ENCODE measurements at regions not wholly inside any gene's neighbourhood (a gene's known extent, or its start where the extent isn't known, plus 50 kb on each side); places are given as distances from the start of the nearest gene placed in this dataset.

GRCh38 chr14:98114122-98114895 lies 1157.7 kb downstream of the BCL11B start:
- Mint-ChIP-seq H3K4me3 (no peak overlapping the region), H3K27me3 (no peaks in the 10 kb centered on the region), H3K27ac (no peak overlapping the region), H3K9me3 (no peaks in the 10 kb centered on the region), H3K4me1 (no peaks in the 10 kb centered on the region), H3K36me3 (ENCODE audit: low read depth) (no peaks in the 10 kb centered on the region)
- ChIA-PET CTCF (interaction anchor here (1.2 kb wide), 1 partner anchor 371 kb away, joined by 4 read pairs; no protein-coding TSS in a partner anchor), POLR2A (no interaction called here)
- DNase-seq: no peak

GRCh38 chr14:98114946-98115345 lies 1157.1 kb downstream of the BCL11B start:
- H3K4me3 Mint-ChIP-seq: no peak overlapping the region
- H3K36me3 Mint-ChIP-seq (ENCODE audit: low read depth): no peaks in the 10 kb centered on the region
- H3K4me1 Mint-ChIP-seq: no peaks in the 10 kb centered on the region
- no peak for DNase-seq
- POLR2A ChIA-PET: interaction anchor here (0.7 kb wide), 1 partner anchor 302 kb away, joined by 3 read pairs; no protein-coding TSS in a partner anchor
- CTCF ChIA-PET: interaction anchor here (0.6 to 1.2 kb wide), 2 partner anchors 370 to 1116 kb away, joined by 3 to 4 read pairs; no protein-coding TSS in a partner anchor
- no peak overlapping the region for H3K27ac Mint-ChIP-seq
- no peaks in the 10 kb centered on the region for H3K27me3 Mint-ChIP-seq
- peaks cover 5% of the 10 kb centered on the region for H3K9me3 Mint-ChIP-seq

- CTCF ChIA-PET: no interaction called here
- Mint-ChIP-seq H3K4me3 (no peak overlapping the region), H3K9me3 (peaks cover 18% of the 10 kb centered on the region), H3K36me3 (ENCODE audit: low read depth) (peaks cover 10% of the 10 kb centered on the region), H3K27me3 (no peaks in the 10 kb centered on the region), H3K4me1 (peaks cover 20% of the 10 kb centered on the region), H3K27ac (no peak overlapping the region)
- DNase-seq: no peak
- POLR2A ChIA-PET: no interaction called here
Measured at GRCh38 chr14:98118749-98119148, 1153.2 kb downstream of the BCL11B start.

DNA sequence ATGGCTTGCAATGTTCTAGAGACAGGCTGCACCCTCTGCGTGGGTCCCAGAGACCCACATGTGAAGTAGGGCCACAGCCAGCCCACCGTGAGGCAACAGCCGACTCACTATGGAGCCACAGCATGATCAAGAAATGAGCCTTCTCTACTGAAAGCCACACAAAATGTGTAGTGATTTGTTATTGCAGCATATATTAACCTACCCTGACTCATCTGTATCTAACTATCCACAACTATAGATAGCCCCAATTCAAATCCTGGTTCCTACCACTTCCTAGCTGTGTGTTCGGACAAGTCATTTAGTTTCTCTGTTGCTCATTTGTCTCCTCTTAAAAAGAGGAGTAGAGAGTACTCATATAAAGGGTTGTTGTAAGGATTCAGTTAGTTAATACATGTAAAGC lies 1152.3 kb downstream of the BCL11B start:
- peaks cover 18% of the 10 kb centered on the region for H3K9me3 Mint-ChIP-seq
- no peak overlapping the region for H3K4me3 Mint-ChIP-seq
- H3K36me3 Mint-ChIP-seq (ENCODE audit: low read depth): peaks cover 10% of the 10 kb centered on the region
- no peak overlapping the region for H3K27ac Mint-ChIP-seq
- no peaks in the 10 kb centered on the region for H3K27me3 Mint-ChIP-seq
- DNase-seq: no peak
- POLR2A ChIA-PET: no interaction called here
- CTCF ChIA-PET: interaction anchor here (1.7 kb wide), 1 partner anchor 20 kb away, joined by 5 read pairs; no protein-coding TSS in a partner anchor
- H3K4me1 Mint-ChIP-seq: peaks cover 20% of the 10 kb centered on the region

DNA sequence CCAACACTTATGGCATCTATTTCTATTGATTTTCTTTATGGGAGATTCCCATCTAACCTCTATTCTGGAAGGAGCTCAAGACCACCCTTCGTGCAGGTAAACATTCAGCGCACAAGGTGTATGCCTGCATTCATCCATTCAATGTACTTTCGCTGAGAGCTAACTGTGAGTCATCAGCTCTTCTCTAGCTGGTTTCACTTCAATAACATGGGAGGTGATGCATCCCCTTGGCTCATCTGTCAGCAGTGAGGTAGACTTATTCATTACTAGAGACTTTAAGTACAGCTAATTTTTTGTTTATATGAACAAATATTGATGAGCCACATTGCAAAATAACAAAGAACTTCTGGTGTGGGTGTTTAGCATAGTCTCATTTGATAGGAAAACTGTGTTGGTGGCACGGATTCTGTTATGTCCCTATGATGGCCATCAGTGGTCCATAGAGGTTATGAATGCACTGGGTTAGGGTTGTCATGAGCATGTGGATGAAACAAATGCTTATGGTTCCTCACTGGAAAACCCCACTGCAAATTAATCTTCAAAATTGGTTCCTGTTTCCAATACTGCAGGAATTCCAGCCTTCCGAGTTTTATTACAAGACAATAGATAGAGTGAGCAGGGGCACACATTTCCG lies 1151.0 kb downstream of the BCL11B start:
- Mint-ChIP-seq H3K9me3 (peaks cover 20% of the 10 kb centered on the region), H3K27me3 (no peaks in the 10 kb centered on the region), H3K4me3 (no peak overlapping the region), H3K27ac (no peak overlapping the region), H3K36me3 (ENCODE audit: low read depth) (peaks cover 10% of the 10 kb centered on the region), H3K4me1 (peaks cover 20% of the 10 kb centered on the region)
- POLR2A ChIA-PET: no interaction called here
- DNase-seq: no peak
- CTCF ChIA-PET: interaction anchor here (1.7 kb wide), 1 partner anchor 19 kb away, joined by 5 read pairs; no protein-coding TSS in a partner anchor

DNA sequence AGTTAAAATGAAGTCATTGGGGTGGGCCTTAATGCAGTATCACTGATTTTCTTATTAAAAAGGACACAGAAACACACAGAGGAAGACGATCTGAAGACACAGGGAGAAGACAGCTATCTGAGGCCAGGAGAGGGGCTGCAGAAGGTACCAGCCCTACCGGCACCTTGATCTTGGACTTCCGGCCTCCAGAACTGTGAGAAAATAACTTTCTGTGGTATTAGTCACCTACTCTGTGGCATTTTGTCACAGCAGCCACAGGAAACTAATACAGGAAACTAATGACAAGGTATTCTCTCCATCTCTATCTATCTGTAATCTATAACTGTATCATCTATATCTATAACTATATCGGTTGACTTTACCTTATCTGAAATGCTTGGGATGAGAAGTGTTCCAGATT lies 1149.5 kb downstream of the BCL11B start:
- Mint-ChIP-seq H3K4me1 (peaks cover 20% of the 10 kb centered on the region), H3K4me3 (no peak overlapping the region), H3K9me3 (peaks cover 20% of the 10 kb centered on the region), H3K27me3 (no peaks in the 10 kb centered on the region), H3K36me3 (ENCODE audit: low read depth) (peaks cover 10% of the 10 kb centered on the region), H3K27ac (no peak overlapping the region)
- DNase-seq: no peak
- ChIA-PET POLR2A (no interaction called here), CTCF (no interaction called here)

DNA sequence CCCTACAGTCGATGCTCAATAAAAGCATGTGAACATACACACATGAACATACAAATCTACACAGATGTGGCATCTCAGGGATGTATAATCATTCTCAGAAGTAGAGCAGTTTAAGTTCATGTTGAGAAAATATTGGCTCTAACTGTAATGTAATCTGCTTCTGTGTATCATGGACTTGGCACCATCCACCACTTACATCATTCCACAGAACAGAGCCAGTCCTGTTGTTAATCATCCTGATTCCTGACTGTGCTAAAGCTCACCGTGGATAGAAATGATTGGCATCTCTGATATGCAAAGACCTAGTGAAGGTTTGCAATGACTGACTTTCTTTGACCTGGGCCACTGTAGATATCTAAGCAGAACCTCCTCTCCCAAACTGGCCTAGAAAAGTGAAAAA lies 1141.3 kb downstream of the BCL11B start:
- Mint-ChIP-seq H3K9me3 (peaks cover 2% of the 10 kb centered on the region), H3K36me3 (ENCODE audit: low read depth) (no peaks in the 10 kb centered on the region), H3K4me3 (no peak overlapping the region), H3K27me3 (no peaks in the 10 kb centered on the region), H3K27ac (no peak overlapping the region), H3K4me1 (peaks cover 13% of the 10 kb centered on the region)
- CTCF ChIA-PET: interaction anchor here (1.4 kb wide), 1 partner anchor 9 kb away, joined by 3 read pairs; no protein-coding TSS in a partner anchor
- POLR2A ChIA-PET: interaction anchor here (1.2 kb wide), 1 partner anchor 152 kb away, joined by 4 read pairs; no protein-coding TSS in a partner anchor
- DNase-seq: no peak

- Mint-ChIP-seq H3K27me3 (no peaks in the 10 kb centered on the region), H3K4me1 (peaks cover 20% of the 10 kb centered on the region), H3K27ac (no peak overlapping the region), H3K9me3 (no peaks in the 10 kb centered on the region), H3K4me3 (no peak overlapping the region), H3K36me3 (ENCODE audit: low read depth) (no peaks in the 10 kb centered on the region)
- no peak for DNase-seq
- POLR2A ChIA-PET: interaction anchor here (1.2 kb wide), 1 partner anchor 153 kb away, joined by 4 read pairs; no protein-coding TSS in a partner anchor
- CTCF ChIA-PET: interaction anchor here (1.4 kb wide), 1 partner anchor 8 kb away, joined by 3 read pairs; no protein-coding TSS in a partner anchor
Measured at GRCh38 chr14:98131406-98131805, 1140.6 kb downstream of the BCL11B start.

- POLR2A ChIA-PET: interaction anchor here (0.6 kb wide), 1 partner anchor 197 kb away, joined by 3 read pairs; no protein-coding TSS in a partner anchor
- no peak overlapping the region for H3K27ac Mint-ChIP-seq
- H3K4me3 Mint-ChIP-seq: no peak overlapping the region
- H3K9me3 Mint-ChIP-seq: no peaks in the 10 kb centered on the region
- peaks cover 41% of the 10 kb centered on the region for H3K4me1 Mint-ChIP-seq
- CTCF ChIA-PET: no interaction called here
- H3K27me3 Mint-ChIP-seq: no peaks in the 10 kb centered on the region
- H3K36me3 Mint-ChIP-seq (ENCODE audit: low read depth): no peaks in the 10 kb centered on the region
- DNase-seq: no peak
Measured at GRCh38 chr14:98133806-98134205, 1138.2 kb downstream of the BCL11B start.

- no peak for DNase-seq
- peak overlapping the region; percentile 55 for H3K27ac Mint-ChIP-seq
- H3K36me3 Mint-ChIP-seq (ENCODE audit: low read depth): peaks cover 3% of the 10 kb centered on the region
- no peaks in the 10 kb centered on the region for H3K9me3 Mint-ChIP-seq
- H3K4me1 Mint-ChIP-seq: peaks cover 58% of the 10 kb centered on the region
- ChIA-PET CTCF (interaction anchor here (0.5 to 6.3 kb wide), 6 partner anchors 68 to 1095 kb away, joined by 3 to 55 read pairs (median 7); no protein-coding TSS in a partner anchor), POLR2A (interaction anchor here (0.7 to 6.8 kb wide), 10 partner anchors 37 to 1136 kb away, joined by 3 to 64 read pairs (median 4); partner anchors contain the start of gene BCL11B)
- peak overlapping the region; percentile 5 for H3K4me3 Mint-ChIP-seq
- H3K27me3 Mint-ChIP-seq: no peaks in the 10 kb centered on the region
Measured at GRCh38 chr14:98136012-98136789, 1135.8 kb downstream of the BCL11B start.

- H3K4me1 Mint-ChIP-seq: peaks cover 62% of the 10 kb centered on the region
- H3K4me3 Mint-ChIP-seq: no peak overlapping the region
- POLR2A ChIA-PET: interaction anchor here (0.6 to 6.8 kb wide), 11 partner anchors 36 to 1136 kb away, joined by 3 to 64 read pairs (median 3); partner anchors contain the start of gene BCL11B
- H3K27me3 Mint-ChIP-seq: no peaks in the 10 kb centered on the region
- DNase-seq: no peak
- H3K27ac Mint-ChIP-seq: peak overlapping the region; percentile 60
- peaks cover 3% of the 10 kb centered on the region for H3K36me3 Mint-ChIP-seq (ENCODE audit: low read depth)
- H3K9me3 Mint-ChIP-seq: no peaks in the 10 kb centered on the region
- CTCF ChIA-PET: interaction anchor here (0.7 to 8.2 kb wide), 20 partner anchors 15 to 1135 kb away, joined by 3 to 68 read pairs (median 4); partner anchors contain the start of gene BCL11B
Measured at GRCh38 chr14:98137131-98138025, 1134.6 kb downstream of the BCL11B start.
